ENCODE measurements at regions not wholly inside any gene's neighbourhood (a gene's known extent, or its start where the extent isn't known, plus 50 kb on each side); places are given as distances from the start of the nearest gene placed in this dataset.

DNA sequence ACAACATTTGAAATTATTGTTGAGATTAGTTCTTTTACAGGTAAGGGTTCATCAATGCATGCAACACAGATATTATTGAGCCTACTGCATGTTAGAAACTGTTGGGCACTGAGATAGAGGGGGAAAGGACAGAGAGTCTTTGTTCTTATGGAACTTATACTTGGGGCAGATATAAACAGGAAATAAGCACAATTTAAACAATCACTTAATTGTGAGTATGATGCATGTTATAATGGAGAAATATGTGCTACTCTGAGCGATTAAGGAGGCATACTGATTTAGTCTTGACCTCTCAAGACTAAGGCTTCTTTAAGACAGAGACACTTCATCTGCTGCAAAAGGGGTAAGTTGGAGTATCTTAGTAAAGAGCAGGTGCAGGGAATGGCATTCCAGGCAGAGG is 593.3 kb downstream of the CCSER2 start:
- Histone ChIP-seq H3K9me3 (ENCODE audit: control insufficient read depth, insufficient read depth, low read depth, low read length) (no peaks in the 10 kb centered on the region), H3K4me3 (ENCODE audit: low read depth, low read length) (no peak overlapping the region), H3K36me3 (ENCODE audit: control insufficient read depth in 2 of 2, insufficient read depth in 1 of 2, low read length in 2 of 2) (no peaks in the 10 kb centered on the region), H3K4me1 (ENCODE audit: control insufficient read depth, insufficient read depth, low read length) (no peaks in the 10 kb centered on the region), H3K27ac (ENCODE audit: extremely low read depth, low read depth, low read length) (no peak overlapping the region)
- CTCF ChIA-PET, result no interaction called here
- TF ChIP-seq ZNF610 (tag by site-specific recombination; IDR thresholded peaks at IDR 0.05; ENCODE audit: borderline replicate concordance) (no peak), OVOL3 (tag by site-specific recombination; IDR thresholded peaks at IDR 0.05) (no peak)
- TF ChIP-seq, protein P1, sequence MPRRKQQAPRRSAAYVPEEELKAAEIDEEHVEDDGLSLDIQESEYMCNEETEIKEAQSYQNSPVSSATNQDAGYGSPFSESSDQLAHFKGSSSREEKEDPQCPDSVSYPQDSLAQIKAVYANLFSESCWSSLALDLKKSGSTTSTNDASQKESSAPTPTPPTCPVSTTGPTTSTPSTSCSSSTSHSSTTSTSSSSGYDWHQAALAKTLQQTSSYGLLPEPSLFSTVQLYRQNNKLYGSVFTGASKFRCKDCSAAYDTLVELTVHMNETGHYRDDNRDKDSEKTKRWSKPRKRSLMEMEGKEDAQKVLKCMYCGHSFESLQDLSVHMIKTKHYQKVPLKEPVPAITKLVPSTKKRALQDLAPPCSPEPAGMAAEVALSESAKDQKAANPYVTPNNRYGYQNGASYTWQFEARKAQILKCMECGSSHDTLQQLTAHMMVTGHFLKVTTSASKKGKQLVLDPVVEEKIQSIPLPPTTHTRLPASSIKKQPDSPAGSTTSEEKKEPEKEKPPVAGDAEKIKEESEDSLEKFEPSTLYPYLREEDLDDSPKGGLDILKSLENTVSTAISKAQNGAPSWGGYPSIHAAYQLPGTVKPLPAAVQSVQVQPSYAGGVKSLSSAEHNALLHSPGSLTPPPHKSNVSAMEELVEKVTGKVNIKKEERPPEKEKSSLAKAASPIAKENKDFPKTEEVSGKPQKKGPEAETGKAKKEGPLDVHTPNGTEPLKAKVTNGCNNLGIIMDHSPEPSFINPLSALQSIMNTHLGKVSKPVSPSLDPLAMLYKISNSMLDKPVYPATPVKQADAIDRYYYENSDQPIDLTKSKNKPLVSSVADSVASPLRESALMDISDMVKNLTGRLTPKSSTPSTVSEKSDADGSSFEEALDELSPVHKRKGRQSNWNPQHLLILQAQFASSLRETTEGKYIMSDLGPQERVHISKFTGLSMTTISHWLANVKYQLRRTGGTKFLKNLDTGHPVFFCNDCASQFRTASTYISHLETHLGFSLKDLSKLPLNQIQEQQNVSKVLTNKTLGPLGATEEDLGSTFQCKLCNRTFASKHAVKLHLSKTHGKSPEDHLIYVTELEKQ (tag by site-specific recombination; IDR thresholded peaks at IDR 0.05; ENCODE audit: borderline replicate concordance), result no peak
- POLR2A ChIA-PET, result no interaction called here

DNA sequence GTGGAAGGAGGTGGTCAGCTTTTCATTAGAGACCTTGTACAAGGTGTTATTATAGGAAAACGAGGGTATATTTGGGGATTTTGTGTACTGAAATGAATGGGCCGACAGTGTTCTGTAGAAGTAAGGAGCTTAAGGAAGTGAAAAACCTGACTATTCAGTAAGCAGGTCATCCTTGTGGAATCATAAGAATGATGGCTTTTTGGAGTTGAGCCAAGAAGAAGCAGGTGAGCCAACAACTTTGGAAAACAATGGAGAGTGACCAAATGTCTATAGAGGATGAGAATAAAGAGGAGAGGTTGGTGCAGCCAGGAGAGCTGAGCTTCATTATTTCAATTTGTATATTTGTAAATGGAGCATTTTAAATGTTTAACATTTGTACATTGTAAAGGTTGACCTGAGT is 595.7 kb downstream of the CCSER2 start:
- Histone ChIP-seq H3K4me1 (ENCODE audit: control insufficient read depth, insufficient read depth, low read length) (no peaks in the 10 kb centered on the region), H3K27ac (ENCODE audit: extremely low read depth, low read depth, low read length) (no peak overlapping the region), H3K36me3 (ENCODE audit: control insufficient read depth in 2 of 2, insufficient read depth in 1 of 2, low read length in 2 of 2) (no peaks in the 10 kb centered on the region), H3K4me3 (ENCODE audit: low read depth, low read length) (no peak overlapping the region), H3K9me3 (ENCODE audit: control insufficient read depth, insufficient read depth, low read depth, low read length) (no peaks in the 10 kb centered on the region)
- CTCF ChIA-PET, result interaction anchor here (0.6 kb wide), 1 partner anchor 662 kb away, joined by 3 read pairs; no protein-coding TSS in a partner anchor
- POLR2A ChIA-PET, result no interaction called here
- no peak for TF ChIP-seq SCRT2 (tag by site-specific recombination; IDR thresholded peaks at IDR 0.05)

DNA sequence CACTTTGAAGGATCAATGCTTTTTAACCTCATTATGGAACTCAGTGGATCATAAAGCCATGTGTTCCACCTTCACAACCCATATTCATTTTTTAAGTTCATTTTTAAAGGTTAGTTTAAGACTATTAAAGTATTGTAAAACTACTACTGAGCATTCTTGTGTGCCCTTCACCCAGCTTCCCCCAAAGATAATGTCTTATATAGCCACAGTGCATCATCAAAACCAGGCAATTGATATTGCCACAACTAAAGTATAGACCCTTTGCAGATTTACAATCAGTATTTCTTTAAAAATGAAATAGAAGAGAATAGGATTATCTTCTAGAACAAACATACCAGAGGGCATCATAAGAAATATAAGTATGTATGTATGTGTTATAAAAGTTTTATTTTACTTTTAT is 597.1 kb downstream of the CCSER2 start:
- no peak overlapping the region for H3K4me3 ChIP-seq (ENCODE audit: low read depth, low read length)
- no peaks in the 10 kb centered on the region for H3K36me3 ChIP-seq (ENCODE audit: control insufficient read depth in 2 of 2, insufficient read depth in 1 of 2, low read length in 2 of 2)
- TF ChIP-seq, protein P2, sequence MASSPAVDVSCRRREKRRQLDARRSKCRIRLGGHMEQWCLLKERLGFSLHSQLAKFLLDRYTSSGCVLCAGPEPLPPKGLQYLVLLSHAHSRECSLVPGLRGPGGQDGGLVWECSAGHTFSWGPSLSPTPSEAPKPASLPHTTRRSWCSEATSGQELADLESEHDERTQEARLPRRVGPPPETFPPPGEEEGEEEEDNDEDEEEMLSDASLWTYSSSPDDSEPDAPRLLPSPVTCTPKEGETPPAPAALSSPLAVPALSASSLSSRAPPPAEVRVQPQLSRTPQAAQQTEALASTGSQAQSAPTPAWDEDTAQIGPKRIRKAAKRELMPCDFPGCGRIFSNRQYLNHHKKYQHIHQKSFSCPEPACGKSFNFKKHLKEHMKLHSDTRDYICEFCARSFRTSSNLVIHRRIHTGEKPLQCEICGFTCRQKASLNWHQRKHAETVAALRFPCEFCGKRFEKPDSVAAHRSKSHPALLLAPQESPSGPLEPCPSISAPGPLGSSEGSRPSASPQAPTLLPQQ (tag by site-specific recombination; IDR thresholded peaks at IDR 0.05), result no peak
- TF ChIP-seq ZNF529 (tag by site-specific recombination; IDR thresholded peaks at IDR 0.05; ENCODE audit: insufficient replicate concordance), result peak; percentile 92
- TF ChIP-seq ZNF184 (tag by site-specific recombination; IDR thresholded peaks at IDR 0.05), result no peak
- no peak for TF ChIP-seq ZNF302 (tag by site-specific recombination; IDR thresholded peaks at IDR 0.05; ENCODE audit: low read depth)
- no peak for TF ChIP-seq ZNF549 (tag by site-specific recombination; IDR thresholded peaks at IDR 0.05)
- TF ChIP-seq ZFP41 (tag by site-specific recombination; IDR thresholded peaks at IDR 0.05; ENCODE audit: borderline replicate concordance), result no peak
- TF ChIP-seq, protein P3, sequence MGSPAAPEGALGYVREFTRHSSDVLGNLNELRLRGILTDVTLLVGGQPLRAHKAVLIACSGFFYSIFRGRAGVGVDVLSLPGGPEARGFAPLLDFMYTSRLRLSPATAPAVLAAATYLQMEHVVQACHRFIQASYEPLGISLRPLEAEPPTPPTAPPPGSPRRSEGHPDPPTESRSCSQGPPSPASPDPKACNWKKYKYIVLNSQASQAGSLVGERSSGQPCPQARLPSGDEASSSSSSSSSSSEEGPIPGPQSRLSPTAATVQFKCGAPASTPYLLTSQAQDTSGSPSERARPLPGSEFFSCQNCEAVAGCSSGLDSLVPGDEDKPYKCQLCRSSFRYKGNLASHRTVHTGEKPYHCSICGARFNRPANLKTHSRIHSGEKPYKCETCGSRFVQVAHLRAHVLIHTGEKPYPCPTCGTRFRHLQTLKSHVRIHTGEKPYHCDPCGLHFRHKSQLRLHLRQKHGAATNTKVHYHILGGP (tag by site-specific recombination; IDR thresholded peaks at IDR 0.05), result no peak
- H3K9me3 ChIP-seq (ENCODE audit: control insufficient read depth, insufficient read depth, low read depth, low read length), result no peaks in the 10 kb centered on the region
- no peak overlapping the region for H3K27ac ChIP-seq (ENCODE audit: extremely low read depth, low read depth, low read length)
- H3K4me1 ChIP-seq (ENCODE audit: control insufficient read depth, insufficient read depth, low read length), result no peaks in the 10 kb centered on the region
- ChIA-PET POLR2A (no interaction called here), CTCF (interaction anchor here (0.9 kb wide), 1 partner anchor 19 kb away, joined by 4 read pairs; no protein-coding TSS in a partner anchor)

- Histone ChIP-seq H3K27ac (ENCODE audit: extremely low read depth, low read depth, low read length) (no peak overlapping the region), H3K9me3 (ENCODE audit: control insufficient read depth, insufficient read depth, low read depth, low read length) (no peaks in the 10 kb centered on the region), H3K36me3 (ENCODE audit: control insufficient read depth in 2 of 2, insufficient read depth in 1 of 2, low read length in 2 of 2) (no peaks in the 10 kb centered on the region), H3K4me3 (ENCODE audit: low read depth, low read length) (no peak overlapping the region), H3K4me1 (ENCODE audit: control insufficient read depth, insufficient read depth, low read length) (no peaks in the 10 kb centered on the region)
- CTCF ChIA-PET, result interaction anchor here (0.7 kb wide), 1 partner anchor 987 kb away, joined by 3 read pairs; no protein-coding TSS in a partner anchor
- POLR2A ChIA-PET, result no interaction called here
- TF ChIP-seq GFI1B (tag by site-specific recombination; IDR thresholded peaks at IDR 0.05) (no peak), ZNF488 (tag by site-specific recombination; IDR thresholded peaks at IDR 0.05) (no peak), ZNF776 (tag by site-specific recombination; IDR thresholded peaks at IDR 0.05; ENCODE audit: borderline replicate concordance) (no peak), ATF2 (tag by site-specific recombination; IDR thresholded peaks at IDR 0.05; ENCODE audit: low read depth) (no peak)
Measured at GRCh38 chr10:84933402-84933801, 605.0 kb downstream of the CCSER2 start.
